Left lobe of liver (tissue), 2 donors: ENCODE measurements at regions not wholly inside any gene's neighbourhood (a gene's known extent, or its start where the extent isn't known, plus 50 kb on each side); places are given as distances from the start of the nearest gene placed in this dataset.

ENCODE experiments used
- ATAC-seq: fragments of 200-7000 bp; cut with Tn5 transposase; one replicate; pipeline ENCODE4 v1.9.1; 2020; ENCODE audit warnings: mild to moderate bottlenecking, moderate library complexity
- DNase-seq: peaks from one replicate; pipeline ENCODE4 v3.0.0-alpha.2; 2020; ENCODE audit warnings: low spot score
- donor health status: DM: no; HTN: no; CAD: no; lungs with moderate emphysema.
- donor health status: DM: no; HTN: yes; CAD: no.

GRCh38 chr4:125070861-125071260, 243.9 kb upstream of the FAT4 start:
- DNase-seq (no peak), ATAC-seq (no peak)

DNA sequence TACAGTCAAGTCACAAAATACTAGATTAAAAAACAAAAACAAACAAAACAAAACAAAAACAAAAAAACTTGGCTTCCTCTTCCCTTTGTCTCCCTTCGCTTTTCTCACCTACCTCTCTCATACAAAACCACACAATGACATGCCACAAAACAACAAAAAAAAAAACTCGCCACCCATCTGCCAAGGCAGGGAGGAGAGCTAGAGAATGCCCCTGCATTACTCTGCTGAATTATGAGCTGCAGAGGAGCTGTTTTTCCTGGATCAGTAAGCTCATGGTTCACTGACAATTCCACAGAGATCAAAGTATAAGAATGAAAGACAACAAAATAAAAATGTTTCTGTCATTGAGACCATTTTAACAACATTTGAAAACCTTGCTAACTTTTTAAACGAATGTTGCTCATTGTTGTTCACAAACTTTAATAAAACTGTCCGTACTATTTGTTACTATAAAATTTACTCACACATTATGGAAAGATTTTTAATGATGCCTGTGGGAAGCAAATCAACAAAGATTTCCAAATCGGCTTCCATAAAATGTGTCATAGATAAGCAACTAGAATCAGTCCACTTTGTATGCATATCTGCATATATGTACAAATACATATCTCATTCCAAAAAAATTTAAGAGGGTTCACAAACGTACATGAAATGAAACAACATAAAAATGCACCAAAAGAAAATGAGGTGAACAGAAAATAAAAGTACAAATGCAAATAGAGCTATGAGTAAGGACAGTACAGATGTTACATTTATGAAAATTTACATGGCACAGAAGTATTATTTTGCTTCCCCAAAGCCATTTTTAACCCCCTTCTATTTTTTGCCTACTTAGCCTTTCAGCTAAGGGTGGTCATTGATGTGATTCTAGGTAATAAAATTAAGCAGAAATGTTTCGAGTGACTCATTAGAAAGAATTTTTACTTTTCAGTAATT, 252.4 kb upstream of the FAT4 start:
- no peak for DNase-seq
- no peak for ATAC-seq

DNA sequence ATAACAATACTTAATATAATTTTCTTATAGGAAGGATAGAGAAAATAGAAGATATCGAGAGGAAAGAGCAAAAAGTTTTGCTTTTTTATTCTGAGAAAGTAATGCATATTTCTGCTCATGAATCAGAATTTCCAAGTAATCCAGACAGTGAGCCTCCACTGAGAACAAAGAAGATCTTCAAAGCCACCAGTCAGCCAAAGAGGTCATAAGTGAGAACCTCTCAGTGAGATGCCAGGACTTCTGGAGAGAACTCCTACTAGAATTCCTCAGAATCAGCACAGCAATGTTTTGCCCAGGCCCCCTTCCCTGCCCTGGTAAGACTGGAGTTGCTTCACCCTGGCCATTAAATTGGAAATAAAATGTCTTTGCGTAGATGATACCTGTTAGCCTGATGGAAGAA, 254.4 kb upstream of the FAT4 start:
- no peak for ATAC-seq
- DNase-seq, result no peak

- ATAC-seq, result no peak
- DNase-seq, result no peak
Measured at GRCh38 chr4:125049711-125050110, 265.0 kb upstream of the FAT4 start.

DNA sequence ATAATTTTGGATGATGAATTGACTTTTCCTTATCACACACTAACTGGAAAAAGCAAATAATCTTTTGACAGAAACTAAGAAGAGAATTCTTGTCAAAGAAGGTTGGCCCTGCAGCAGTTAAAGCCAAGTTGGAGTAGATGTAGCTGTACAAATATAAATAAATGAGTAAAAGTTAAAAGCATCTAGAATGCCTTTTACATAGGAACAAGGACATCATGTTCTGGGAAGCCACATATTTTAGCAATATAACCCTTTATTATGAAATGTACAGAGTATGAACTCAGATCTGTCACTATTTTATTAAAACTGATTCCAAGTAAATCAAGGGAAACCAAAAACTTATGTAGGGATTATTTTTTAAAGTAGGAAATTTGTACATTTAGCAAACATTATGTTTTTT, 269.4 kb upstream of the FAT4 start:
- no peak for ATAC-seq
- DNase-seq, result no peak

DNA sequence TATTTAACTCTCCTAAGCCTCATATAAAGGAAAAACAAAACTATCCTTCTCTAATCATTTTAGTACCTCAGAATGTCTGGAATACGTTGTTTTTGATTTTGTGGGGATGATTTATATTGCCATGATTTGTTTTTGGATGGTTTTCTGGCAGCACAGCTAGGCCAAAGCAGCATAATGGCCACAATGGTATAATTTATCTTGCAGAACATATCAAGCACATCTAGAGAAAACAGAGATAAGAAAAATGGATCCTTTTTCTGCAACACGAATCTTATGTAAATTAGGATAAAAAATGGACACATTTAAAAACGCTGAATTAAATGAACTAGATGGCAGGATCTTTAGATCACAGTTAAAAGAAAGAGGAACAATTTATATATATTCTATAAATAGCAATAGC, 269.9 kb upstream of the FAT4 start:
- ATAC-seq (no peak), DNase-seq (no peak)

DNA sequence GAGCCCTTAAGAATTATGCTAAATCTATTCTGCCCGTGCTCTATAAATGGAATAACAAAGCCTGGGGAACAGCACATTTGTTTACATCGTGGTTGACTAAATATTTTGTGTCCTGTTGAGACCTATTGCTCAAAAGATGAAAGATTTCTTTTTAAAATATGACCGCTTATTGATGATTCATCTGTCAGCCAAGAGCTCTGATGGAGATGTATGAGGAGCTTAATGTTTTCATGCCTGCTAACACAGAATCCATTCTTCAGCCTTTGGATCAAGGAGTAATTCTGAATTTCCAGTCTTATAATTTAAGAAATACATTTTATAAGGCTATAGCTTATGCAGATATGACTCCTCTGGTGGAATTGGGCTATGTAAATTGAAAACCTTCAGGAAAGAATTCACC, 271.3 kb upstream of the FAT4 start:
- no peak for ATAC-seq
- no peak for DNase-seq

- ATAC-seq, result no peak
- no peak for DNase-seq
Measured at GRCh38 chr4:125042041-125042440, 272.7 kb upstream of the FAT4 start.

DNA sequence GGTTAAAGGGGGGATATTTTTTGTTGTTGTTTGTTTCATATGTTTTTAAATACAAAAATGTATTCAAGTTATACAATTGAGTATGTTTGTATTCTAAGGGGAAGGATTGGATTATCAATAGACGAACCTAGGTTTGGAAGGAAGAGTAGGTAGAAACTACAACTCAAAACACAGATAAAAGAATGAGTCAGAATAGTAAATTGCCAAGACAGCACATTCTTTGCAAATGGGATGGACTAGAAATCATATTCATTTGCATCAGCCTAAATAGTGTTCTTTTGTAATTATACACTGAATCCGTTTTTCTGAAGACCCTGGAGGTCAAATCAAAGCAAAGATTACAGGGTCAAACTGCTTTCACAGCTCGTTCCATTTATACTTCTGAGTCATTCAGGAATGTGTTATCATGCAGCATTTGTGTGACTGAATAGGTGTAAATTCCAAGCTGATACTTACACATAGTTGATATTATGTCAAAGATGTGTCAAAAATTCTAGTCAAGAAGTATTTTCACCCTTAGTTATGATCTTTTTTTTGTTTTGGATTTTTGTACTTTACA, 273.3 kb upstream of the FAT4 start:
- DNase-seq (no peak), ATAC-seq (no peak)

DNA sequence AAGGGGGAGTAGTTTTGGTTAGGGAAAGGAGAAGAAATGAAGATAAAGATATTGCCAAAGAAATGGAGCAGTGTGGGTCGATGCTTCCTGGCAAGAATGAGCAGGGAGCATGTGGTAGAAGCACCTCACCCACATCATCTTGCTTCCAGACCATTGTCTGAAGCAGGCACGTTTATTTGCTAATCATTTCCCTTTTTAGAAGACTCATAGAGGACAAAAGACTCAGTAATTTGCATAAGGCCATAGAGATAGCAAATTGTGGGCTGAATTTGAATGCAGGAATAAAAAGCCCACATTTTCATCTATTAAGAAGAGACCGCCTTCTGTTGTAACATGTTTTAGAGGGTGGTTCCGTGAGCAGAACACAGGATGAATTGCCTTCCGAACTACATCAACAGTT, 275.2 kb upstream of the FAT4 start:
- ATAC-seq (no peak), DNase-seq (no peak)

- no peak for ATAC-seq
- DNase-seq, result no peak
Measured at GRCh38 chr4:125022855-125023501, 291.8 kb upstream of the FAT4 start.

- DNase-seq (no peak), ATAC-seq (no peak)
Measured at GRCh38 chr4:125021189-125021588, 293.6 kb upstream of the FAT4 start.

DNA sequence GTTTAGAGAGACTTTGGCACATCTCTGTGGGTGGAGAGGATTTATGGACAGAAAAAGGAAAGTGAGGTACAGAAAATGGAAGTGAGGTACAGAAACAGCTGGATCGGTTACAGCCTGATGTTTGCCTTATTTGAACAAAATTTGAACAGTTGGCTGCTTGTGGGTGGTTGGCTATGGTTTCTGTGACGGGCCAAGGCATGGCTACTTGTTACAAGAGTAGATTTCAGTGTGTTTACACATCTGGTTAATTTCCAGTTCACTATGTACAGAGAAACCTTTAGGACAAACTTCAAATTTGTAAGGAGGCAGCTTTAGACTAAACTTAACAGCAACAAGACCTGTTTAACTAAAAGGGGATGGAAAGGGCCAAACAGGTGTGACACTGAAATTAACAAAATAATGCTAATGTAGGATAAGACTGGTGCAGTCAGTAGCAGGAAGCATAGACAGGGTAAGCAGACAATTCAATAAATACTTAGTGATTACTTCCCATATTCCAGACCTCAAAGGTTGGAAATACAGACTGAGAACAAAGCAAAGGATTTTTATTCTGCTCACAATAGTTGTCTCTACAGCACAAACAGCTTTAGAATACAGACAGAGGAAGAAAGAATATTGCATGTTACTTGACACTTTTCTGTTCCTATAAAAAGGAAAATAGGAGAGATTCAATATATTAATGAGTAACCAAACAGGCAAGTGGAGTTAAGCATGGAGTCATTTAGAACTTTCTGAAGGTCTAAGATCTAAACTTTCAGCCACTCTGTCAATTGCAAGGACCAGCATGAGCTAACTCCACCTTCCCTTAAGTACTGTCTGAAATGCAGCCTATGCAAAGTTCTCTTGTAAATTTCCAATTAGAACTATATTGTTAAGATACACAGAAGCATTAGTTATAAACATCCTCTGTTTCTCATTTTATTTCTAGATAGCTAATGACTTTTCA, 294.4 kb upstream of the FAT4 start:
- no peak for ATAC-seq
- no peak for DNase-seq

DNA sequence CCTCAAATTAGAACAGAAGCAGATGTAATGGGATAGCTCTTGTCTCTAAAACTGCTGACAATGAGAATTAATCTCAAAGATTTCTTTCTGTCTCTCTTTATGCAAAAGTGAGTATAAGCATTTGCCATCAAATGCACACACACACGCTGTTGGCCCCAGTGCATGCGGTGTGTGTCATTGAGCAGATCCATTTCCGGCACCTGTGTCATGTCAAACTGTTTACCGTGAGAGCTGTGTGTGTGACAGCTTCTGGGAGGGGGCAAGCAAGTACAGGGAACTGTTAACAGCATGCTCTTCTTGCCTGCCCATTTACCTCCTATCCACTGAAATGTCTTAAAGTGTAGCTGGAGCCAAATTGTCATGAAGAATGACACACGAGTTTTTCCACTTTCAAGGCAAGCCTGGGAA, 297.9 kb upstream of the FAT4 start:
- no peak for ATAC-seq

DNA sequence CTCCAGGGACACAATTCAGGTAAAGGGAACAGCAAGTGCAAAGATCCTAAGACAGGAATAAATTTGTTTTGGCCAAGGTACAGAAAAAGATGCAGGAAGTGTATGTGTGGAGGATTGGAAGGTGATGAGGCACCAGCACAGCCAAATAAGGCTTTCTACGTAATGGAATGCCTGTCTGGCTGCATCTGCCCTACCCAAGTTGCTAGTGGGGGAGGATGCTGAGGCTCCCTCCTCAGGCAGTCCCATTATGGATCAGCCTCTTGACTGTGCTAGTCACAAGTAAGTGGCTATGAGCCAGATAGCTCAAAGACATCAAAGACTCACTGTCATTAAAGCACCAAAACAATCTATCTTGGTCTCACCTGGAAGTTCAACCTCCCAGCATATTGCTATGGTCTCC, 300.9 kb upstream of the FAT4 start:
- no peak for DNase-seq
- no peak for ATAC-seq

More for the DNA sequence above, 297.9 kb upstream of the FAT4 start:
- no peak for DNase-seq

GRCh38 chr4:125011646-125012045, 299.1 kb upstream of the ANKRD50 start:
- ATAC-seq, result no peak
- no peak for DNase-seq

GRCh38 chr4:125010796-125011503, 298.4 kb upstream of the ANKRD50 start:
- ATAC-seq, result no peak
- no peak for DNase-seq

- ATAC-seq (no peak), DNase-seq (no peak)
Measured at GRCh38 chr4:125008676-125009075, 296.1 kb upstream of the ANKRD50 start.

- ATAC-seq (no peak), DNase-seq (no peak)
Measured at GRCh38 chr4:125004676-125005075, 292.1 kb upstream of the ANKRD50 start.

GRCh38 chr4:125003840-125004239, 291.3 kb upstream of the ANKRD50 start:
- ATAC-seq (no peak), DNase-seq (no peak)
